OCI-LY7 (cell line): ENCODE measurements at regions not wholly inside any gene's neighbourhood (a gene's known extent, or its start where the extent isn't known, plus 50 kb on each side); places are given as distances from the start of the nearest gene placed in this dataset.

ENCODE experiments used
- BruUV-seq: library from RNA; stranded (reverse); fragments of 400-500 nt; replicated peaks from 2 replicates; lab custom pipeline; 2021; lab: Mats Ljungman, UMichigan
- CTCF ChIA-PET: fragments of 300-600 bp; sonication (Branson Sonifier 250); formaldehyde crosslinking; loops from one replicate; lab custom pipeline; 2022; ENCODE audit warnings: antibody characterized with exemption; ENCODE audit not compliant: unreplicated experiment; lab: Charles Lee
- POLR2A ChIA-PET: fragments of 300-600 bp; sonication (Branson Sonifier 250); formaldehyde crosslinking; loops from one replicate; lab custom pipeline; 2022; ENCODE audit warnings: antibody characterized with exemption; lab: Charles Lee
- DNase-seq: peaks from one replicate; pipeline ENCODE4 v3.0.0-alpha.2; 2015; ENCODE audit warnings: low spot score
- H2AFZ ChIP-seq: fragments of 200-600 bp; sonication (generic), shearing (Covaris generic); 2 replicates; pipeline ENCODE4 v1.6.1; 2014; ENCODE audit warnings: mild to moderate bottlenecking, antibody characterized with exemption, low read length, moderate library complexity
- H3K27ac ChIP-seq: fragments of 200-600 bp; sonication (generic); 2 replicates; pipeline ENCODE4 v1.5.1; 2014; ENCODE audit warnings: mixed run types, low read depth, mild to moderate bottlenecking, moderate library complexity, low read length, inconsistent platforms; ENCODE audit not compliant: poor library complexity, severe bottlenecking
- H3K36me3 ChIP-seq: fragments of 200-600 bp; sonication (generic); 2 replicates; pipeline ENCODE4 v1.6.1; 2014; ENCODE audit warnings: mild to moderate bottlenecking, antibody characterized with exemption, low read length, moderate library complexity, mixed read lengths; ENCODE audit not compliant: insufficient read depth
- H3K4me1 ChIP-seq: fragments of 200-600 bp; sonication (generic); 2 replicates; pipeline ENCODE4 v1.5.1; 2014; ENCODE audit warnings: mild to moderate bottlenecking, low read length; ENCODE audit not compliant: insufficient read depth, poor library complexity, severe bottlenecking
- H3K4me2 ChIP-seq: fragments of 200-600 bp; sonication (generic); 2 replicates; pipeline ENCODE4 v1.6.1; 2014; ENCODE audit warnings: mild to moderate bottlenecking, low read length
- H3K4me3 ChIP-seq: fragments of 200-600 bp; sonication (generic); 2 replicates; pipeline ENCODE4 v1.5.1; 2014; ENCODE audit warnings: mild to moderate bottlenecking, low read depth, low read length; ENCODE audit not compliant: poor library complexity, severe bottlenecking
- H3K79me2 ChIP-seq: fragments of 200-600 bp; sonication (generic); 2 replicates; pipeline ENCODE4 v1.6.1; 2016; ENCODE audit warnings: low read depth, mild to moderate bottlenecking, low read length, moderate library complexity, mixed read lengths; ENCODE audit not compliant: insufficient read depth
- H3K9me2 ChIP-seq: fragments of 200-600 bp; sonication (generic); 2 replicates; pipeline ENCODE4 v1.6.1; 2016; ENCODE audit warnings: mild to moderate bottlenecking, low read length, mixed read lengths; ENCODE audit not compliant: insufficient read depth
- H3K9me3 ChIP-seq: fragments of 200-600 bp; sonication (generic); 2 replicates; pipeline ENCODE4 v1.6.1; 2014; ENCODE audit warnings: mild to moderate bottlenecking, mixed run types, low read length, mixed read lengths
- H4K20me1 ChIP-seq: fragments of 200-600 bp; sonication (generic); 2 replicates; pipeline ENCODE4 v1.6.1; 2014; ENCODE audit warnings: mild to moderate bottlenecking, antibody characterized with exemption, low read length, moderate library complexity, mixed read lengths; ENCODE audit not compliant: insufficient read depth
- EZH2phosphoT487 ChIP-seq: fragments of 200-600 bp; sonication (generic); IDR thresholded peaks from 2 replicates; pipeline ENCODE4 v1.6.1; 2018; ENCODE audit warnings: low read depth, borderline replicate concordance, mild to moderate bottlenecking, mixed run types, antibody characterized with exemption, low read length, moderate library complexity, mixed read lengths
- intact Hi-C: fragments of 100-400 bp; cut with micrococcal nuclease; formaldehyde crosslinking; loops from one replicate; pipeline ENCODE4 v1.10.0; 2022; ENCODE audit not compliant: unreplicated experiment
- TF ChIP-seq, protein P1 (sequence below): fragments of 200-600 bp; sonication (generic); conservative IDR thresholded peaks from 2 replicates; pipeline ENCODE4 v1.5.1; 2014; ENCODE audit warnings: mild to moderate bottlenecking, antibody characterized with exemption, low read length, moderate library complexity, mixed read lengths

DNA sequence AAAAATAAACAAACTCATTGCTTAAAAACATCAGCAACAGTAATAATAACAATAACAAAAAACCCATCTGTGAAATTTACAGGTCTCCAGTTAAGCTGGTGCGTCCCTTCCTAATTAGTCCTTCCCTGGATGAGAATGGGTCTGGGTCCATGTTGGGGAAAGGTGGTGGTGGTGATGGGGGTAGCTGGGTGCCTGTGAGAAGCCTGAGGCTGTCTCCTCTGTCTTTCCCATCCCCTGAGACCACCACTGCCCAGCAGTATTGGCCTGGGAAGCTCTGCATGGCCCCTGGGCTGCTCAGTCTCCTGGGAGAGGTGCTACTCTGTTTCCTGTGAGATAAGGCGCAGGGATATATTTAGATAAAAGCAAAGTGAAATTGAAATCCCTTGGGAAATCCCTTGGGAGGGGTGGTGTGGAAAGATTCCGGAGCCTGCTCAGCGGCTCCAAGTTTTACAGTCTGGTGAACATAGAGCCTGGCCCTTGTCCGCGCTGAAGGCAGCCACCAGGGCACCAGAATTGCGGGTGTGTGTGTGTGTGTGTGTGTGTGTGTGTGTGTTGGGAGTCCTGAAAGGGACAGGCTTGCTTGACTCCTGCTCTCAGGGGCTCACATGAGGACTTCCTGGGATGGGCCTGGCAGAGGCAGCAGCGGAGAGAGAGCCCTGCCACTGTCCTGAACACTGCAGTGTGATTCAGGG, 150.2 kb downstream of the FOXD2 start:
- DNase-seq = no peak
- TF ChIP-seq EZH2phosphoT487 = no peak
- TF ChIP-seq, protein P1, sequence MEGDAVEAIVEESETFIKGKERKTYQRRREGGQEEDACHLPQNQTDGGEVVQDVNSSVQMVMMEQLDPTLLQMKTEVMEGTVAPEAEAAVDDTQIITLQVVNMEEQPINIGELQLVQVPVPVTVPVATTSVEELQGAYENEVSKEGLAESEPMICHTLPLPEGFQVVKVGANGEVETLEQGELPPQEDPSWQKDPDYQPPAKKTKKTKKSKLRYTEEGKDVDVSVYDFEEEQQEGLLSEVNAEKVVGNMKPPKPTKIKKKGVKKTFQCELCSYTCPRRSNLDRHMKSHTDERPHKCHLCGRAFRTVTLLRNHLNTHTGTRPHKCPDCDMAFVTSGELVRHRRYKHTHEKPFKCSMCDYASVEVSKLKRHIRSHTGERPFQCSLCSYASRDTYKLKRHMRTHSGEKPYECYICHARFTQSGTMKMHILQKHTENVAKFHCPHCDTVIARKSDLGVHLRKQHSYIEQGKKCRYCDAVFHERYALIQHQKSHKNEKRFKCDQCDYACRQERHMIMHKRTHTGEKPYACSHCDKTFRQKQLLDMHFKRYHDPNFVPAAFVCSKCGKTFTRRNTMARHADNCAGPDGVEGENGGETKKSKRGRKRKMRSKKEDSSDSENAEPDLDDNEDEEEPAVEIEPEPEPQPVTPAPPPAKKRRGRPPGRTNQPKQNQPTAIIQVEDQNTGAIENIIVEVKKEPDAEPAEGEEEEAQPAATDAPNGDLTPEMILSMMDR = no peak
- no TSS peak for BruUV-seq
- Histone ChIP-seq H2AFZ (no peak overlapping the region), H3K4me3 (no peak overlapping the region), H3K36me3 (no peaks in the 10 kb centered on the region), H3K4me1 (no peaks in the 10 kb centered on the region), H3K9me3 (no peaks in the 10 kb centered on the region), H3K4me2 (no peak overlapping the region), H3K9me2 (no peaks in the 10 kb centered on the region), H3K79me2 (no peaks in the 10 kb centered on the region), H4K20me1 (no peaks in the 10 kb centered on the region), H3K27ac (no peak overlapping the region)
- CTCF ChIA-PET = no interaction called here
- POLR2A ChIA-PET = no interaction called here
- intact Hi-C loops = no loop called here

DNA sequence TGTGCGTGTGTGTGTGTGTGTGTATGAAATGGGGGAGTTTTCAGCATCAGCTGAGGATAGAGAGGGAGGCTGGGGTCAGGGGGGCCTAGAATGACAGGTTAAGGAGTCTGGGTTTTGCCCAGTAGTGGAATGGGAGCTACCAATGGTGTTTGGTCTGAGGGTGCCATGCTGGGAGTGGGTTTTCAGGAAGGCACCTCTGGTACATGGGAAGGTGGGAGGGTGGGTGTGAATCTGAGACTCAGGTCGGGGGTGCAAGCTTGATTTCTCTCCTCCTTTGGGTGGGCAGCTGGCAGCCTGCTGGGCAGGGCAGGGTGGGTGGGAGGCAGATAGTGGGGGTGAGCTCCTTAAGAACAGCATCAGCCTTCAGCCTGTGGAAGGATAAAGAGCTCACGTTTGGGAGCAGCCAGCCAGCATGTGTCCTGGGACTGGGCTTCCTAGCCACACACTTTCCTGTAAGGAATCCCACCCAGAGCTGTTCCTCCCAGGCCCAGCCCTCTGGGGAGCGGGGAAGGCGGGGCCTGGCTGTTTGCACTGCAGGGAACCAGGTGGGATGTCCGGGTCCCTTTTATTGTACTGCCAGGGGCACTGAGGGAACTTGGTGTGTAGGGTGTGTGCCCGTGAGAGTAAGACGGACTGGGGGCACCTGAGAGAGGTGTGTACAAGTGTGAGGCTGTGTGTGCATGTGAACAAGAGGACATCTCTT, 152.8 kb downstream of the FOXD2 start:
- H3K4me1 ChIP-seq = no peaks in the 10 kb centered on the region
- no peaks in the 10 kb centered on the region for H3K79me2 ChIP-seq
- CTCF ChIA-PET = no interaction called here
- no peaks in the 10 kb centered on the region for H3K9me3 ChIP-seq
- no TSS peak for BruUV-seq
- no peak overlapping the region for H3K27ac ChIP-seq
- no peaks in the 10 kb centered on the region for H4K20me1 ChIP-seq
- intact Hi-C loops = no loop called here
- POLR2A ChIA-PET = interaction anchor here (0.8 kb wide), 1 partner anchor 10 kb away, joined by 3 read pairs; no protein-coding TSS in a partner anchor
- H3K4me2 ChIP-seq = no peak overlapping the region
- no peak overlapping the region for H3K4me3 ChIP-seq
- no peak for DNase-seq
- no peaks in the 10 kb centered on the region for H3K36me3 ChIP-seq
- no peaks in the 10 kb centered on the region for H3K9me2 ChIP-seq
- TF ChIP-seq EZH2phosphoT487 = no peak
- TF ChIP-seq, protein P1 = no peak
- H2AFZ ChIP-seq = no peak overlapping the region

DNA sequence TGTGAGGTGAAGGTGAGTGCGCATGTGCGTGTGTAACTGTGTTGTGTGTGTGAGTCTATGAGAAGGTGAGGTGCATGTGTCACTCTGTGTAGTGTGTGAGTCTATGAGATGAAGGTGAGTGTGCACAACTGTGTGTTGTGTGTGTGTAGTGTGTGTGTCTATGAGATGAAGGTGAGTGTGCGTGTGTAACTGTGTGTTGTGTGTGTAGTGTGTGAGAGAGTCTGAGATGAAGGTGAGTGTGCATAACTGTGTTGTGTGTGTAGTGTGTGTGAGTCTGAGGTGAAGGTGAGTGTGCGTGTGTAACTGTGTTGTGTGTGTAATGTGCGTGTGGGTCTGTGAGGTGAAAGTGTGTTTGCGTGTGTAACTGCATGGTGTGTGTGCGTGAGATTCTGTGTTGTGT, 154.0 kb downstream of the FOXD2 start:
- POLR2A ChIA-PET = no interaction called here
- DNase-seq = no peak
- Histone ChIP-seq H3K4me3 (no peak overlapping the region), H4K20me1 (no peaks in the 10 kb centered on the region), H3K27ac (no peak overlapping the region), H2AFZ (no peak overlapping the region), H3K4me2 (no peak overlapping the region), H3K36me3 (no peaks in the 10 kb centered on the region), H3K9me3 (no peaks in the 10 kb centered on the region), H3K4me1 (no peaks in the 10 kb centered on the region), H3K9me2 (no peaks in the 10 kb centered on the region), H3K79me2 (no peaks in the 10 kb centered on the region)
- BruUV-seq = no TSS peak
- intact Hi-C loops = no loop called here
- no peak for TF ChIP-seq EZH2phosphoT487
- TF ChIP-seq, protein P1 = no peak
- CTCF ChIA-PET = no interaction called here
